HCT116 (cell line): ENCODE measurements at regions not wholly inside any gene's neighbourhood (a gene's known extent, or its start where the extent isn't known, plus 50 kb on each side); places are given as distances from the start of the nearest gene placed in this dataset.

Source experiments
- ATAC-seq: fragments of 200-7000 bp; cut with Tn5 transposase; 2 replicates; pipeline ENCODE4 v1.9.1; 2020; ENCODE audit warnings: mild to moderate bottlenecking, moderate library complexity
- BruUV-seq: library from RNA; stranded (reverse); fragments of 400-500 nt; replicated peaks from 2 replicates; lab custom pipeline; 2021; lab: Mats Ljungman, UMichigan
- CTCF ChIA-PET: fragments of 300-600 bp; sonication (Branson Sonifier 250); formaldehyde crosslinking; loops from one replicate; lab custom pipeline; 2021; ENCODE audit warnings: antibody characterized with exemption; lab: Charles Lee
- POLR2A ChIA-PET: fragments of 300-600, 350-600 bp; sonication (Branson Sonifier 250); formaldehyde crosslinking; loops from one replicate; lab custom pipeline; 2021; ENCODE audit warnings: antibody characterized with exemption; lab: Charles Lee
- RAD21 ChIA-PET, 2 experiments: fragments of 300-600 bp; sonication (Branson Sonifier 250); formaldehyde crosslinking; loops; one replicate each; lab custom pipeline; 2023; ENCODE audit warnings: low total read pairs in 2 of 2; ENCODE audit not compliant: uncharacterized antibody in 2 of 2, unreplicated experiment in 2 of 2, low non-redundant PET in 1 of 2; lab: Charles Lee
- DNase-seq: peaks from one replicate; pipeline ENCODE4 v3.0.0-alpha.2; 2010; ENCODE audit warnings: low read depth, low spot score
- H2AFZ ChIP-seq: fragments of 200-600 bp; shearing (Covaris generic), sonication (generic); 2 replicates; pipeline ENCODE4 v1.6.1; 2017; ENCODE audit warnings: low read depth, mixed run types, mixed read lengths, antibody characterized with exemption, low read length; ENCODE audit not compliant: poor library complexity, severe bottlenecking
- H3K27ac ChIP-seq: 2 replicates; pipeline ENCODE4 v1.5.1; 2012; ENCODE audit warnings: low read depth, low read length
- H3K27me3 ChIP-seq: fragments of 200-600 bp; sonication (generic); 2 replicates; pipeline ENCODE4 v1.6.1; 2016; ENCODE audit warnings: mixed run types, low read length, mixed read lengths; ENCODE audit not compliant: insufficient read depth
- H3K36me3 ChIP-seq, 2 experiments: fragments of 200-500 bp in 1 of 2; fragments of 200-600 bp in 1 of 2; sonication (Bioruptor generic) in 1 of 2; sonication (generic) in 1 of 2; 2 replicates each; pipeline versions ENCODE4 v1.5.1 to v1.6.1; 2014 to 2016; ENCODE audit warnings: low read length in 2 of 2, inconsistent platforms in 1 of 2, mixed read lengths in 1 of 2, mixed run types in 1 of 2; ENCODE audit not compliant: insufficient read depth in 2 of 2, control insufficient read depth in 1 of 2
- H3K4me1 ChIP-seq, 2 experiments: fragments of 200-600 bp in 1 of 2; sonication (generic) in 1 of 2; 2 replicates each; pipeline versions ENCODE4 v1.5.1 to v1.6.1; 2012 to 2017; ENCODE audit warnings: low read length in 2 of 2, inconsistent platforms in 1 of 2, mild to moderate bottlenecking in 1 of 2, mixed read lengths in 1 of 2, mixed run types in 1 of 2, moderate library complexity in 1 of 2; ENCODE audit not compliant: insufficient read depth in 2 of 2, control insufficient read depth in 1 of 2
- H3K4me2 ChIP-seq: fragments of 200-600 bp; sonication (generic); 2 replicates; pipeline ENCODE4 v1.6.1; 2017; ENCODE audit warnings: mixed run types, low read length, mixed read lengths
- H3K4me3 ChIP-seq, 2 experiments: fragments of 200-600 bp in 1 of 2; sonication (generic) in 1 of 2; replicated peaks in 1 of 2; 2 replicates each; pipeline ENCODE4 v1.5.1; 2011 to 2016; ENCODE audit warnings: low read length in 2 of 2, control low read depth in 1 of 2, low read depth in 1 of 2, mild to moderate bottlenecking in 1 of 2, mixed read lengths in 1 of 2, mixed run types in 1 of 2
- H3K79me2 ChIP-seq: fragments of 200-600 bp; sonication (generic); 2 replicates; pipeline ENCODE4 v1.6.1; 2017; ENCODE audit warnings: mild to moderate bottlenecking, mixed run types, low read length, moderate library complexity, mixed read lengths; ENCODE audit not compliant: insufficient read depth
- H3K9ac ChIP-seq: fragments of 200-600 bp; sonication (generic); 2 replicates; pipeline ENCODE4 v1.6.1; 2016; ENCODE audit warnings: low read length, mixed read lengths
- H3K9me2 ChIP-seq: fragments of 200-600 bp; sonication (generic), shearing (Covaris generic); 2 replicates; pipeline ENCODE4 v1.6.1; 2017; ENCODE audit warnings: mixed run types, mild to moderate bottlenecking, moderate library complexity; ENCODE audit not compliant: insufficient read depth
- H3K9me3 ChIP-seq, 2 experiments: fragments of 200-500 bp in 1 of 2; fragments of 200-600 bp in 1 of 2; sonication (Bioruptor generic) in 1 of 2; sonication (generic) in 1 of 2; 2 replicates each; pipeline ENCODE4 v1.6.1; 2014 to 2017; ENCODE audit warnings: low read length in 2 of 2, mixed read lengths in 2 of 2, inconsistent platforms in 1 of 2, low read depth in 1 of 2, mild to moderate bottlenecking in 1 of 2, mixed run types in 1 of 2, moderate library complexity in 1 of 2; ENCODE audit not compliant: control insufficient read depth in 1 of 2, insufficient read depth in 1 of 2
- H4K20me1 ChIP-seq: fragments of 200-600 bp; sonication (generic), shearing (Covaris generic); 2 replicates; pipeline ENCODE4 v1.6.1; 2017; ENCODE audit warnings: mixed run types, mild to moderate bottlenecking, moderate library complexity; ENCODE audit not compliant: insufficient read depth
- CBX3 ChIP-seq: IDR thresholded peaks from 2 replicates; pipeline ENCODE4 v1.6.1; 2012; ENCODE audit warnings: low read depth
- CEBPB ChIP-seq: IDR thresholded peaks from 2 replicates; pipeline ENCODE4 v1.6.1; 2012; ENCODE audit warnings: low read depth
- EGR1 ChIP-seq: IDR thresholded peaks from 2 replicates; pipeline ENCODE4 v1.6.1; 2012; ENCODE audit warnings: low read depth
- ELF1 ChIP-seq: IDR thresholded peaks from 2 replicates; pipeline ENCODE4 v1.6.1; 2012; ENCODE audit warnings: low read depth, borderline replicate concordance
- EZH2 ChIP-seq: fragments of 200-600 bp; sonication (generic); IDR thresholded peaks from 2 replicates; pipeline ENCODE4 v1.6.1; 2017; ENCODE audit warnings: antibody characterized with exemption, mixed run types
- EZH2phosphoT487 ChIP-seq: fragments of 200-600 bp; IDR thresholded peaks from 2 replicates; pipeline ENCODE4 v1.6.1; 2018; ENCODE audit warnings: antibody characterized with exemption, borderline replicate concordance
- FOSL1 ChIP-seq: IDR thresholded peaks from 2 replicates; pipeline ENCODE4 v1.6.1; 2012; ENCODE audit warnings: low read depth
- POLR2A ChIP-seq: IDR thresholded peaks from 2 replicates; pipeline ENCODE4 v1.7.0; 2011; ENCODE audit warnings: borderline replicate concordance; ENCODE audit not compliant: insufficient read depth, insufficient read length; ENCODE audit errors: extremely low read depth
- POLR2AphosphoS5 ChIP-seq: IDR thresholded peaks from 2 replicates; pipeline ENCODE4 v1.6.1; 2011; ENCODE audit warnings: mild to moderate bottlenecking, low read depth, low read length, moderate library complexity
- REST ChIP-seq: IDR thresholded peaks from 2 replicates; pipeline ENCODE4 v1.6.1; 2012; ENCODE audit warnings: low read depth
- SIN3A ChIP-seq: IDR thresholded peaks from 2 replicates; pipeline ENCODE4 v1.6.1; 2012; ENCODE audit warnings: low read depth
- SP1 ChIP-seq: IDR thresholded peaks from 2 replicates; pipeline ENCODE4 v1.6.1; 2012; ENCODE audit warnings: low read depth
- SRF ChIP-seq: IDR thresholded peaks from 2 replicates; pipeline ENCODE4 v1.6.1; 2012; ENCODE audit warnings: low read depth
- TCF7L2 ChIP-seq: IDR thresholded peaks from 2 replicates; pipeline ENCODE4 v1.7.0; 2011; ENCODE audit warnings: borderline replicate concordance, inconsistent platforms; ENCODE audit not compliant: insufficient read depth, insufficient read length; ENCODE audit errors: extremely low read depth
- YY1 ChIP-seq: IDR thresholded peaks from 2 replicates; pipeline ENCODE4 v1.6.1; 2011; ENCODE audit warnings: low read length, low read depth, moderate library complexity, mild to moderate bottlenecking; ENCODE audit not compliant: insufficient replicate concordance; ENCODE audit errors: extremely low read depth
- ZBTB33 ChIP-seq: IDR thresholded peaks from 2 replicates; pipeline ENCODE4 v1.6.1; 2011; ENCODE audit warnings: mild to moderate bottlenecking, low read length, moderate library complexity; ENCODE audit not compliant: insufficient replicate concordance; ENCODE audit errors: extremely low read depth
- ZFX ChIP-seq: fragments of 450-650 bp; IDR thresholded peaks from 2 replicates; pipeline ENCODE4 v1.6.1; 2017
- ZNF274 ChIP-seq: fragments of 200-500 bp; sonication (Bioruptor generic); IDR thresholded peaks from 2 replicates; pipeline ENCODE4 v1.6.1; 2014; ENCODE audit warnings: mild to moderate bottlenecking, low read depth, low read length, inconsistent platforms
- intact Hi-C: fragments of 100-400 bp; cut with micrococcal nuclease; formaldehyde crosslinking; loops from 2 replicates; pipeline ENCODE4 v1.10.0; 2022

GRCh38 chr4:71081192-71081591, 87.7 kb downstream of the DCK start:
- POLR2A ChIA-PET = no interaction called here
- Histone ChIP-seq H3K4me3 (no peak overlapping the region), H3K9me2 (no peaks in the 10 kb centered on the region), H4K20me1 (no peaks in the 10 kb centered on the region), H3K36me3 (no peaks in the 10 kb centered on the region), H3K9ac (no peak overlapping the region), H3K79me2 (no peaks in the 10 kb centered on the region), H3K4me2 (no peak overlapping the region), H3K27me3 (peaks cover 5% of the 10 kb centered on the region; the same call in 1 of the 2 replicates), H3K27ac (no peak overlapping the region), H3K4me1 (no peaks in the 10 kb centered on the region), H2AFZ (no peak overlapping the region), H3K9me3 (no peaks in the 10 kb centered on the region)
- no peak for TF ChIP-seq REST
- TF ChIP-seq SP1 = no peak
- TF ChIP-seq POLR2AphosphoS5 = no peak
- no peak for TF ChIP-seq ZBTB33
- no peak for TF ChIP-seq ZNF274
- TF ChIP-seq SIN3A = no peak
- TF ChIP-seq POLR2A = no peak
- TF ChIP-seq EZH2phosphoT487 = no peak
- no peak for TF ChIP-seq EGR1
- no peak for TF ChIP-seq SRF
- no peak for TF ChIP-seq FOSL1
- no peak for TF ChIP-seq ZFX
- no peak for TF ChIP-seq CEBPB
- no peak for TF ChIP-seq ELF1
- TF ChIP-seq CBX3 = no peak
- TF ChIP-seq TCF7L2 = no peak
- TF ChIP-seq YY1 = no peak
- TF ChIP-seq EZH2 = no peak
- RAD21 ChIA-PET = no interaction called here
- BruUV-seq = no TSS peak
- CTCF ChIA-PET = no interaction called here
- intact Hi-C loops = no loop called here
- no peak for ATAC-seq
- DNase-seq = no peak
